ENCODE measurements at regions not wholly inside any gene's neighbourhood (a gene's known extent, or its start where the extent isn't known, plus 50 kb on each side); places are given as distances from the start of the nearest gene placed in this dataset.

- no peak for TF ChIP-seq GATA1 (IDR thresholded peaks at IDR 0.05; ENCODE audit: low read depth, low read length)
- no peak for TF ChIP-seq POLR2A (IDR thresholded peaks at IDR 0.05; ENCODE audit: low read length)
- no peak for DNase-seq
Observed at GRCh38 chr12:114302606-114303315, 103.2 kb downstream of the TBX5 start.

- no peak for DNase-seq
- TF ChIP-seq GATA1 (IDR thresholded peaks at IDR 0.05; ENCODE audit: low read depth, low read length) (no peak), POLR2A (IDR thresholded peaks at IDR 0.05; ENCODE audit: low read length) (no peak)
Observed at GRCh38 chr12:114302117-114302516, 103.8 kb downstream of the TBX5 start.

- TF ChIP-seq POLR2A (IDR thresholded peaks at IDR 0.05; ENCODE audit: low read length), result no peak
- no peak for TF ChIP-seq GATA1 (IDR thresholded peaks at IDR 0.05; ENCODE audit: low read depth, low read length)
- no peak for DNase-seq
Observed at GRCh38 chr12:114294303-114294685, 111.7 kb downstream of the TBX5 start.

GRCh38 chr12:114293571-114294302, 112.2 kb downstream of the TBX5 start:
- TF ChIP-seq GATA1 (IDR thresholded peaks at IDR 0.05; ENCODE audit: low read depth, low read length), result no peak
- TF ChIP-seq POLR2A (IDR thresholded peaks at IDR 0.05; ENCODE audit: low read length), result no peak
- DNase-seq, result no peak

- DNase-seq, result no peak
- TF ChIP-seq POLR2A (IDR thresholded peaks at IDR 0.05; ENCODE audit: low read length) (no peak), GATA1 (IDR thresholded peaks at IDR 0.05; ENCODE audit: low read depth, low read length) (no peak)
Observed at GRCh38 chr12:114293073-114293472, 112.9 kb downstream of the TBX5 start.

GRCh38 chr12:114291389-114292060, 114.4 kb downstream of the TBX5 start:
- TF ChIP-seq POLR2A (IDR thresholded peaks at IDR 0.05; ENCODE audit: low read length) (no peak), GATA1 (IDR thresholded peaks at IDR 0.05; ENCODE audit: low read depth, low read length) (no peak)
- no peak for DNase-seq

- TF ChIP-seq POLR2A (IDR thresholded peaks at IDR 0.05; ENCODE audit: low read length) (no peak), GATA1 (IDR thresholded peaks at IDR 0.05; ENCODE audit: low read depth, low read length) (no peak)
- DNase-seq, result no peak
Observed at GRCh38 chr12:114287821-114288525, 118.0 kb downstream of the TBX5 start.

- no peak for DNase-seq
- TF ChIP-seq POLR2A (IDR thresholded peaks at IDR 0.05; ENCODE audit: low read length) (no peak), GATA1 (IDR thresholded peaks at IDR 0.05; ENCODE audit: low read depth, low read length) (no peak)
Observed at GRCh38 chr12:114286145-114286544, 119.8 kb downstream of the TBX5 start.

- DNase-seq, result no peak
- TF ChIP-seq GATA1 (IDR thresholded peaks at IDR 0.05; ENCODE audit: low read depth, low read length) (no peak), POLR2A (IDR thresholded peaks at IDR 0.05; ENCODE audit: low read length) (no peak)
Observed at GRCh38 chr12:114285554-114285953, 120.4 kb downstream of the TBX5 start.

- no peak for TF ChIP-seq GATA1 (IDR thresholded peaks at IDR 0.05; ENCODE audit: low read depth, low read length)
- no peak for TF ChIP-seq POLR2A (IDR thresholded peaks at IDR 0.05; ENCODE audit: low read length)
- DNase-seq, result no peak
Observed at GRCh38 chr12:114284041-114284440, 121.9 kb downstream of the TBX5 start.

GRCh38 chr12:114275932-114276785, 129.8 kb downstream of the TBX5 start:
- TF ChIP-seq POLR2A (IDR thresholded peaks at IDR 0.05; ENCODE audit: low read length) (no peak), GATA1 (IDR thresholded peaks at IDR 0.05; ENCODE audit: low read depth, low read length) (no peak)
- no peak for DNase-seq

- no peak for DNase-seq
- TF ChIP-seq POLR2A (IDR thresholded peaks at IDR 0.05; ENCODE audit: low read length), result no peak
- no peak for TF ChIP-seq GATA1 (IDR thresholded peaks at IDR 0.05; ENCODE audit: low read depth, low read length)
Observed at GRCh38 chr12:114275086-114275485, 130.9 kb downstream of the TBX5 start.

- no peak for DNase-seq
- TF ChIP-seq GATA1 (IDR thresholded peaks at IDR 0.05; ENCODE audit: low read depth, low read length) (no peak), POLR2A (IDR thresholded peaks at IDR 0.05; ENCODE audit: low read length) (no peak)
Observed at GRCh38 chr12:114274131-114274530, 131.8 kb downstream of the TBX5 start.
